GM23338 (cell line): ENCODE measurements at regions not wholly inside any gene's neighbourhood (a gene's known extent, or its start where the extent isn't known, plus 50 kb on each side); places are given as distances from the start of the nearest gene placed in this dataset.

Source experiments
- ATAC-seq: fragments of 200-7000 bp; cut with Tn5 transposase; 3 replicates; pipeline ENCODE4 v1.9.1; 2020
- DNase-seq: peaks from one replicate; pipeline ENCODE4 v3.0.0-alpha.2; 2015; ENCODE audit warnings: low spot score
- H2AFZ ChIP-seq: fragments of 200-600 bp; sonication (generic); 2 replicates; pipeline ENCODE4 v1.8.0; 2016; ENCODE audit warnings: antibody characterized with exemption, mild to moderate bottlenecking, moderate library complexity
- H3F3A ChIP-seq: fragments of 200-600 bp; sonication (generic); replicated peaks from 2 replicates; pipeline ENCODE4 v1.8.0; 2017; ENCODE audit warnings: antibody characterized with exemption, mixed run types, low read depth
- H3K27ac ChIP-seq: fragments of 200-600 bp; sonication (generic); 2 replicates; pipeline ENCODE4 v1.6.1; 2016; ENCODE audit warnings: low read depth
- H3K27me3 ChIP-seq: fragments of 200-600 bp; sonication (generic); 2 replicates; pipeline ENCODE4 v1.8.0; 2016; ENCODE audit warnings: mild to moderate bottlenecking, mixed run types, moderate library complexity; ENCODE audit not compliant: insufficient read depth
- H3K36me3 ChIP-seq: fragments of 200-600 bp; sonication (generic); 2 replicates; pipeline ENCODE4 v1.8.0; 2016; ENCODE audit warnings: mild to moderate bottlenecking; ENCODE audit not compliant: insufficient read depth
- H3K4me1 ChIP-seq: fragments of 200-600 bp; sonication (generic); 2 replicates; pipeline ENCODE4 v1.8.0; 2016; ENCODE audit warnings: mild to moderate bottlenecking, moderate library complexity; ENCODE audit not compliant: insufficient read depth
- H3K4me2 ChIP-seq: fragments of 200-600 bp; sonication (generic); 2 replicates; pipeline ENCODE4 v1.7.1; 2017; ENCODE audit warnings: mixed run types
- H3K4me3 ChIP-seq: fragments of 200-600 bp; sonication (generic); 2 replicates; pipeline ENCODE4 v1.6.1; 2016; ENCODE audit warnings: mixed run types
- H3K79me2 ChIP-seq: fragments of 200-600 bp; sonication (generic); replicated peaks from 2 replicates; pipeline ENCODE4 v1.8.0; 2017; ENCODE audit warnings: mild to moderate bottlenecking; ENCODE audit not compliant: insufficient read depth
- H3K9me2 ChIP-seq: fragments of 200-600 bp; sonication (generic); 2 replicates; pipeline ENCODE4 v1.8.0; 2017; ENCODE audit not compliant: insufficient read depth
- H4K20me1 ChIP-seq: fragments of 200-600 bp; sonication (generic); replicated peaks from 2 replicates; pipeline ENCODE4 v1.8.0; 2017; ENCODE audit warnings: mild to moderate bottlenecking; ENCODE audit not compliant: insufficient read depth
- H3K27ac Mint-ChIP-seq: 2 replicates; pipeline ENCODE4 v1.8.0; 2020; ENCODE audit warnings: inconsistent platforms, mild to moderate bottlenecking, moderate library complexity, mixed read lengths
- H3K27me3 Mint-ChIP-seq: 3 replicates; pipeline ENCODE4 v1.8.0; 2022; ENCODE audit warnings: low read depth, mild to moderate bottlenecking, moderate library complexity, mixed read lengths, inconsistent platforms; ENCODE audit not compliant: insufficient read depth, poor library complexity
- H3K36me3 Mint-ChIP-seq: 3 replicates; pipeline ENCODE4 v1.8.0; 2021; ENCODE audit warnings: low read depth, mild to moderate bottlenecking, inconsistent platforms, moderate library complexity, mixed read lengths
- H3K4me1 Mint-ChIP-seq: 3 replicates; pipeline ENCODE4 v1.8.0; 2020; ENCODE audit warnings: mild to moderate bottlenecking, inconsistent platforms, mixed read lengths
- H3K4me3 Mint-ChIP-seq: 3 replicates; pipeline ENCODE4 v1.8.0; 2021; ENCODE audit warnings: moderate library complexity, mild to moderate bottlenecking, inconsistent platforms, mixed read lengths
- H3K9me3 Mint-ChIP-seq: 3 replicates; pipeline ENCODE4 v1.8.0; 2020; ENCODE audit warnings: moderate library complexity, mild to moderate bottlenecking, inconsistent platforms, mixed read lengths
- CREB1 ChIP-seq: fragments of 250-450 bp; sonication (Bioruptor Pico); IDR thresholded peaks from 2 replicates; pipeline ENCODE4 v1.5.0; 2020; ENCODE audit warnings: low read depth, mild to moderate bottlenecking, moderate library complexity
- CTCF ChIP-seq, 2 experiments: fragments of 200-600 bp in 1 of 2; sonication (generic) in 1 of 2; conservative IDR thresholded peaks; 2 replicates each; pipeline versions ENCODE4 v1.5.1 to v1.6.1; 2016 to 2017; ENCODE audit warnings: antibody characterized with exemption in 2 of 2, low read depth in 2 of 2, mild to moderate bottlenecking in 2 of 2, moderate library complexity in 1 of 2
- ETS1 ChIP-seq: IDR thresholded peaks from 2 replicates; pipeline ENCODE4 v1.6.1; 2016; ENCODE audit warnings: antibody characterized with exemption
- EZH2 ChIP-seq: fragments of 200-600 bp; sonication (generic); IDR thresholded peaks from one replicate; pipeline ENCODE4 v1.8.0; 2017; ENCODE audit warnings: antibody characterized with exemption, mild to moderate bottlenecking, low read depth; ENCODE audit not compliant: unreplicated experiment
- EZH2phosphoT487 ChIP-seq: fragments of 200-600 bp; sonication (generic); IDR thresholded peaks from one replicate; pipeline ENCODE4 v1.8.1; 2018; ENCODE audit warnings: antibody characterized with exemption; ENCODE audit not compliant: unreplicated experiment
- JUNB ChIP-seq: IDR thresholded peaks from one replicate; pipeline ENCODE4 v1.6.1; 2016; ENCODE audit warnings: antibody characterized with exemption; ENCODE audit not compliant: unreplicated experiment
- NANOG ChIP-seq: IDR thresholded peaks from 2 replicates; pipeline ENCODE4 v1.6.1; 2016; ENCODE audit warnings: antibody characterized with exemption, borderline replicate concordance
- POLR2AphosphoS5 ChIP-seq: IDR thresholded peaks from 2 replicates; pipeline ENCODE4 v1.6.1; 2016; ENCODE audit warnings: antibody characterized with exemption, low read depth
- REST ChIP-seq: IDR thresholded peaks from one replicate; pipeline ENCODE4 v1.6.1; 2018; ENCODE audit warnings: antibody characterized with exemption; ENCODE audit not compliant: unreplicated experiment
- STAT1 ChIP-seq: IDR thresholded peaks from one replicate; pipeline ENCODE4 v1.6.1; 2016; ENCODE audit warnings: antibody characterized with exemption; ENCODE audit not compliant: unreplicated experiment
- ZNF114 ChIP-seq: fragments of 250-450 bp; sonication (Bioruptor Pico); IDR thresholded peaks from 2 replicates; pipeline ENCODE4 v1.5.0; 2020; ENCODE audit warnings: mild to moderate bottlenecking, moderate library complexity
- ZNF331 ChIP-seq: fragments of 250-450 bp; sonication (Bioruptor Pico); IDR thresholded peaks from 2 replicates; pipeline ENCODE4 v1.5.0; 2020; ENCODE audit warnings: low read depth, mild to moderate bottlenecking, moderate library complexity
- ZNF462 ChIP-seq: fragments of 250-450 bp; sonication (Bioruptor Pico); IDR thresholded peaks from 2 replicates; pipeline ENCODE4 v1.5.0; 2020; ENCODE audit warnings: mild to moderate bottlenecking, moderate library complexity

- ATAC-seq, result no peak
- no peaks in the 10 kb centered on the region for H3K27me3 ChIP-seq
- H3K9me3 Mint-ChIP-seq, result no peaks in the 10 kb centered on the region
- H3K4me1 ChIP-seq, result no peaks in the 10 kb centered on the region
- no peaks in the 10 kb centered on the region for H3F3A ChIP-seq
- H3K9me2 ChIP-seq, result peaks cover 14% of the 10 kb centered on the region
- H3K27me3 Mint-ChIP-seq, result no peaks in the 10 kb centered on the region
- H3K27ac Mint-ChIP-seq, result no peak overlapping the region
- H4K20me1 ChIP-seq, result no peaks in the 10 kb centered on the region
- no peaks in the 10 kb centered on the region for H3K79me2 ChIP-seq
- no peak overlapping the region for H2AFZ ChIP-seq
- H3K4me1 Mint-ChIP-seq, result no peaks in the 10 kb centered on the region
- no peak for DNase-seq
- no peak overlapping the region for H3K4me2 ChIP-seq
- H3K4me3 Mint-ChIP-seq, result no peak overlapping the region
- TF ChIP-seq NANOG (no peak), JUNB (no peak), EZH2phosphoT487 (no peak), ZNF331 (CRISPR knock-in tag) (no peak), CREB1 (CRISPR knock-in tag) (no peak), EZH2 (no peak), STAT1 (no peak), ZNF114 (CRISPR knock-in tag) (no peak), POLR2AphosphoS5 (no peak), ETS1 (no peak), ZNF462 (no peak), CTCF (conservative IDR thresholded peaks at IDR 0.05; ENCODE audit: low read depth in 2 of 2) (no peak), REST (no peak)
- H3K36me3 Mint-ChIP-seq, result no peaks in the 10 kb centered on the region
- no peaks in the 10 kb centered on the region for H3K36me3 ChIP-seq
- no peak overlapping the region for H3K27ac ChIP-seq
- no peak overlapping the region for H3K4me3 ChIP-seq
Measured at GRCh38 chr21:37993071-37993470, 76.8 kb upstream of the KCNJ6 start.
